ENCODE measurements at regions not wholly inside any gene's neighbourhood (a gene's known extent, or its start where the extent isn't known, plus 50 kb on each side); places are given as distances from the start of the nearest gene placed in this dataset.

GRCh38 chr6:92008757-92009502 lies 1410.4 kb downstream of the EPHA7 start:
- Histone ChIP-seq H3K27me3 (no peaks in the 10 kb centered on the region), H3K36me3 (no peaks in the 10 kb centered on the region), H3K4me3 (no peak overlapping the region), H3K9me3 (no peaks in the 10 kb centered on the region), H3K27ac (no peak overlapping the region), H3K4me1 (no peaks in the 10 kb centered on the region)
- intact Hi-C loops (cut with DNase I): no loop called here
- TF ChIP-seq CTCF (IDR thresholded peaks at IDR 0.05) (no peak), POLR2AphosphoS5 (IDR thresholded peaks at IDR 0.05; ENCODE audit: insufficient read depth in 1 of 2, low read depth in 1 of 2) (no peak), POLR2A (IDR thresholded peaks at IDR 0.05) (no peak)
- DNase-seq (ENCODE audit: extremely low spot score in 2 of 2): no peak

GRCh38 chr6:92000112-92000511 lies 1413.2 kb upstream of the MAP3K7 start:
- Histone ChIP-seq H3K4me3 (no peak overlapping the region), H3K9me3 (no peaks in the 10 kb centered on the region), H3K27ac (no peak overlapping the region), H3K36me3 (no peaks in the 10 kb centered on the region), H3K4me1 (no peaks in the 10 kb centered on the region), H3K27me3 (no peaks in the 10 kb centered on the region)
- DNase-seq (ENCODE audit: extremely low spot score in 2 of 2): no peak
- TF ChIP-seq POLR2A (IDR thresholded peaks at IDR 0.05) (no peak), POLR2AphosphoS5 (IDR thresholded peaks at IDR 0.05; ENCODE audit: insufficient read depth in 1 of 2, low read depth in 1 of 2) (no peak), CTCF (IDR thresholded peaks at IDR 0.05) (no peak)
- intact Hi-C loops (cut with DNase I): no loop called here

GRCh38 chr6:91994787-91995186 lies 1407.9 kb upstream of the MAP3K7 start:
- no peaks in the 10 kb centered on the region for H3K9me3 ChIP-seq
- TF ChIP-seq CTCF (IDR thresholded peaks at IDR 0.05): no peak
- TF ChIP-seq POLR2A (IDR thresholded peaks at IDR 0.05): no peak
- TF ChIP-seq POLR2AphosphoS5 (IDR thresholded peaks at IDR 0.05; ENCODE audit: insufficient read depth in 1 of 2, low read depth in 1 of 2): no peak
- H3K27me3 ChIP-seq: no peaks in the 10 kb centered on the region
- H3K4me3 ChIP-seq: no peak overlapping the region
- H3K27ac ChIP-seq: no peak overlapping the region
- no peaks in the 10 kb centered on the region for H3K4me1 ChIP-seq
- no peaks in the 10 kb centered on the region for H3K36me3 ChIP-seq
- intact Hi-C loops (cut with DNase I): no loop called here
- no peak for DNase-seq (ENCODE audit: extremely low spot score in 2 of 2)

GRCh38 chr6:91982559-91982958 lies 1395.7 kb upstream of the MAP3K7 start:
- H3K9me3 ChIP-seq: no peaks in the 10 kb centered on the region
- no peaks in the 10 kb centered on the region for H3K4me1 ChIP-seq
- intact Hi-C loops (cut with DNase I): no loop called here
- TF ChIP-seq CTCF (IDR thresholded peaks at IDR 0.05) (no peak), POLR2A (IDR thresholded peaks at IDR 0.05) (no peak), POLR2AphosphoS5 (IDR thresholded peaks at IDR 0.05; ENCODE audit: insufficient read depth in 1 of 2, low read depth in 1 of 2) (no peak)
- H3K4me3 ChIP-seq: no peak overlapping the region
- no peak overlapping the region for H3K27ac ChIP-seq
- no peaks in the 10 kb centered on the region for H3K27me3 ChIP-seq
- DNase-seq (ENCODE audit: extremely low spot score in 2 of 2): no peak
- H3K36me3 ChIP-seq: no peaks in the 10 kb centered on the region

GRCh38 chr6:91976797-91977196 lies 1389.9 kb upstream of the MAP3K7 start:
- no peak for DNase-seq (ENCODE audit: extremely low spot score in 2 of 2)
- no peaks in the 10 kb centered on the region for H3K4me1 ChIP-seq
- no peaks in the 10 kb centered on the region for H3K27me3 ChIP-seq
- no peaks in the 10 kb centered on the region for H3K9me3 ChIP-seq
- intact Hi-C loops (cut with DNase I): no loop called here
- H3K36me3 ChIP-seq: no peaks in the 10 kb centered on the region
- H3K4me3 ChIP-seq: no peak overlapping the region
- no peak for TF ChIP-seq CTCF (IDR thresholded peaks at IDR 0.05)
- H3K27ac ChIP-seq: no peak overlapping the region
